Hematopoietic multipotent progenitor cell treated with erythropoietin and hydrocortisone succinate and interleukin-3 and kit ligand, for 8 days (in vitro differentiated cells): ENCODE measurements at regions not wholly inside any gene's neighbourhood (a gene's known extent, or its start where the extent isn't known, plus 50 kb on each side); places are given as distances from the start of the nearest gene placed in this dataset.

ENCODE experiments used
- DNase-seq: peaks from one replicate; pipeline ENCODE4 v3.0.0-alpha.2; 2015

DNA sequence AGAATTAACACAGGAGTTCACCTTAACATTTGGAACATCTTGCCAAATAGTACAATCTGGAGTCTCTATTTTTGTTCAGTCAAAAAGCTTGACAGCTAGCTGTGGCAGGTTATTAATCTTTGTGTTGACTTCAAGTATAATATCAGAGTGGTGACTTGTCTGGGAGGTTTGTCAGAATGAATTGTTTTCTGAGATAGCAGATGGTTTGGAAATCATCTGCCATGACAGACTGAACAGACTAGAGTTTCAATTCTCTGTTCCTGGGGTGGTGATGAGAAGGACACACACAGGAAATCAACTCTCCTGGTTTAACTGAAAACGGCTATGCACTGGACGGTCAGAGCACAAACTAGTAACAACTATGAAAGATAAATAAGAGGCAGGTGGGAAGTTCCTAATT is 203.3 kb upstream of the EMCN start:
- DNase-seq = no peak

- no peak for DNase-seq
Observed at GRCh38 chr4:100716416-100716815, 198.6 kb upstream of the EMCN start.

DNA sequence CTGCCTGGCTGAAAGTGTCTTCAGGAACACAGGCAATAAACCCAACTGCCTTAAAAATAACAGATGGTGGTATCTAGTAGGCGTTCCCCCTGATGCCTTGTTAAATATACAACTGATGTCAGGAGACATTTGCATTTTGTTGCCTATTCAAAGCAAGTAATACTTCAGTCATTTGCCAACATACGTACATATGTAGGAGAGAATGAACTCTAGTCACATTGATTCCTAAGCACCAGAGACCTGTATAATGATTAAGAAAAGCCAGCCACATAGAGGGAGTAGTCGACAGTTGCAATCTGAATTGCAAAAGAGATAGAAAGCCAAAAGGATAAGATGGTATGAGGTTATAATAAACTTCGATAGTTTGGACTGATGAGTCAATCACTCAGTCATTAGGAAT is 191.0 kb upstream of the EMCN start:
- no peak for DNase-seq

DNA sequence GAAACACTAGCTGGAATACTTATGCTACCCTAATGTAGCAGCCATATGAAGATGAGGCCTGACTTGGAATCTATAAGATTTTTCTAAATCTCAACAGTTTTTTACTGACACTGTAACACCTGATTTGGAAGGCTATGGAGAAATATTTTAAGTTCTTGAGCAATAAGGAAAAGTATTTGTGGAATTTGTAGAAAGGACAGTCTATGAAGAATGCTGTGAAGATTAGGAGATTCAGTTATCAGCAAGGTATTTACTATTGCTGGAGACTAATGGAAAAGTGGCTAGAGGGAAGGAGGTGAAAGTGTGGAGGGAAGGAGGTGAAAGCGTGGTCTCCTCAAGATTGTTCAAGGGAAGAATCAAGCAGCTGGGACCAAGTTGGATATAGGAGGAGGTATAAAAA is 190.0 kb upstream of the EMCN start:
- no peak for DNase-seq

DNA sequence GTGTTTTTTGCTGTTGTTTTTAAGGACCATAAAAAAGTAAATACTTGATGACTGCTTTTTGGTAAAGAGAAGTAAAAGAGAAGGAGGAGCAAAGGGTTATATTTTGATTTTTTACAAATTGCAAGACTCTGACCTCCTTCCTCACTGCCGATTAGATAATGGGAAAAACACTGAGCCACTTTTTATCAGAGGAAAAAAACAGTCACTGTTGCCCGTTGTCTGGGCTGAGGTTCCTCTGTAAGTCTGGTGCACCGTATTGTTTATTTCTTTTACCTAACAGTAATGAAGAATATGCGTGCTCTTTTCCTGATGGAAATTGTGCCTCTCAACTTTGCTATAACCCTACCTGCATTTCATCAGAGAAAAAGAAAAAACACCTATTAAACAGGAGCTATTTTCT is 178.7 kb upstream of the EMCN start:
- DNase-seq = no peak

GRCh38 chr4:100695871-100696270 is 178.0 kb upstream of the EMCN start:
- no peak for DNase-seq

DNA sequence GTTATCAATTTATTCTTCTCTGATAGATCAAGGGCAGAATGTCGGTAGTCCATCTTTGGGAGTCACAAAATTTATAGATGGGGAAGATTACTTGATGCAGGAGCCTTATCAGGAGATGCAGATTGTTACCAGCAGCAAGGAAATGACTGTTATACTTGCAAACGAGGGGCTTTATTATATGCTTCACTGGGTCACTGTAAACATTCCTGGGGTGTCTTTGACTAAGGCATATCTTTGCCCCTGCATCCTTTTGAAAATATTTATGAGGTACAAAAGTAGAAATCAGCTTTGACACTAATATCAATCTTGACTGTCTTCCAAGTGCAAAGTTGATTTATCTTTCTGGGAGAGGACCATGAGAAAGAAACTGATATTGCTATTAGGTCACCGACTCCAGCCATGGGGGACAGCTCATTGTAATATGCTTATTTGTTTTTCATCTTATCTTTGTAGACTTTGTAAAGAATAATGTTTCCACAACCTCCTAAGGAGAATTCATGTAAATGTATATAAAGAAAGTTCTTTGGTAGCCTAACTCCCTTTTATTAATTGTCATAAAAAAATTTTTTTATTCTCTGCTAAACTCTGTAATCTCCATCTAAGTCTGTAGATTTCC is 177.3 kb upstream of the EMCN start:
- DNase-seq = no peak

DNA sequence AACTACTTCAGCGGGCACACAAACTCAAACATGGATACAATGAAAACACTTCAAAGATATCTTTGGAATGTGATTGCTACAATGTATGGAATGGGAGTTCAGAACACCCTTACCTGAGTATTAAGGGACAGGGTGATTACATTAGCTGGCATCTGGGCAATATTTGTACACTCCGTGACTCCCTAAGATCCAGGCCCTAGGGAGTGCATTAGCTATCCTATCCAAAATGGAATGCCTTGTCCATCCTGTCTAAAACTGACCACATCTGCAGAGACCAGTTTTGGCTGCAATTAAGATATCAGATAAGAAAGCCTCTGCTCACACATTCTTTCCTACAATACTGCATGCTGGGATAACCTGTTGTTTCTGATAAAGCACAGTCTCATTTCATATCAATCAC is 176.6 kb upstream of the EMCN start:
- no peak for DNase-seq

- DNase-seq = no peak
Observed at GRCh38 chr4:100690812-100691211, 173.0 kb upstream of the EMCN start.

DNA sequence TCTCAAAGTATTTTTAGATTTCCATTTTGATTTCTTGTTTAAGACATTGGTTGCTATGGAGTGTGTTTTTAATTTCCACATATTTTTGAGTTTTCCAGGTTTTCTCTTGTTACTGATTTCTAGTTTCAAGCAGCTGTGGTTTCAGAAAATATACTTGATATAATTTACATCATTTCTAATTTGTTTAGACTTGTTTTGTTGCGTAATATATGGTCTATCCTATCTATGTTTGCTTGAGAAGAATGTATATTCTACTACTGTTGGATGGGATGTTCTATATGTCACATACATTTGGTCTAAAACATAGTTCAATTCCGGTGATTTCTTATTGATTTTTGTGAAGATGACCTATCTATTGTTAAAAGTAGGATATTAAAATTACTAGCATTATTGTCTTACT is 170.5 kb upstream of the EMCN start:
- DNase-seq = no peak

DNA sequence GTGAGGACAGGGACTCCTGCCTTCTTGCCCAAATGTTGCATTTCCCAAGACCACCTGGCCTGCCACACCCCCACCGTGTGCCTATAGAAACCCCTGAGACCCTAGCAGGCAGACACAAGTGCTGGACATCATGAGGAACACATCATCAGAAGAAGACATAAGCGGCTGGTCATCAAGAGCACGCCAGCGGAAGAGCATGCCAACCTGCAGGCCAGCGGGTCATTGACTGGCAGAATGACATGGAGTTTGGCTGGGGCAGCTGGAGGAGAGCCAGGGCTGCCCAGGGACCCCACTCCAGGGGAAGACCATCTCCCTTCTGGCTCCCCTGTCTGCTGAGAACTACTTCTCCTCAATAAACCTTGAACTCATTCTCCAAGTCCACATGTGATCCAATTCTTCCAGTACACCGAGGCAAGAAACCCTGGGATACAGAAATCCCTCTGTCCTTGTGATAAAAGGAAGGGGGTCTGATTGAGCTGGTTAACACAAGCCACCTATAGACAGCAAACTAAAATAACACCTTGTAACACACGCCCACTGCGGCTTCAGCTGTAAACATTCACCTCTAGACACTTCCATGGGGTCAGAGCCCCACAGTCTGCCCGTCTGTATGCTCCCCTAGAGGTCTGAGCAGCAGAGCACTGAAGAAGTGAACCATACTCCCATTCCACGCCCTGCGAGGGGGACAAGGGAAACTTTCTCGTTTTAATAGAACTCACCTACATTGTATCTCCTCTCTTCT is 164.8 kb upstream of the EMCN start:
- no peak for DNase-seq

DNA sequence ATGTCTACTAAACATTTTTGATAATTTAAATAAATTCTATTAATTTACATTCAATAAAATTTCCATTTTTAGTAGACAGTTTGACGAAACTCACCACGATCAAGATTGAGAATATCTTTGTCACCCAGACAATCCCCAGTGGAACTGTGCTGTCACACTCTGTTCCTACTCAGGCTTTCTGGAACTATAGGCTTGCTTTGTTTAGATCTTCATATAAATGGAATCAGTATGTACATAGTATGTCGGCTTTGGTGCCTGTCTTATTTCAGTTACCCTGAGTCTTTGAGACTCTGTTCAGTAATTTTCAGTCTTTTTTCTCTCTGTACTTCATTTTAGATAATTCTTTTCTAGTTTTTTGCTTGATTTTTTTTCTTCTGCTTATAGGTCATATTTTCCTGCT is 163.5 kb upstream of the EMCN start:
- DNase-seq = no peak

DNA sequence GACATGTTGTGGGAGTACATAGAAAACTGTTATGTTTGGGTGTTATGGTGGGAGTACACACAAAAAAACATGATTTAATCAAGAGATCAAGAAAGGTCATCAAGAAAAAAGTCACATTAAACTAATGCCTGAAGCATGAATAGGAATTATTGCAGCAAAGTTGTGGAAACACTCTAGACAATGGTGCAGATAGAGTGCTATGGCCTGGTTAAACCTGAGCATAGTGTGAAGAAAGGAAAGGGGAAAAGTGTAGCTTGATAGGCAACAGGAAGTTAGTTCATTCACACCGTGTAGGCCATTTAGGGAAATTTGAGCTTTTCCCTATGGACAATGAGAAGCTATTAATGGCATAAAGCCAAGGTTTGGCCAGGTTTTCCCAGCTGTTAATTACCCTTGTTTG is 162.1 kb upstream of the EMCN start:
- DNase-seq = no peak

DNA sequence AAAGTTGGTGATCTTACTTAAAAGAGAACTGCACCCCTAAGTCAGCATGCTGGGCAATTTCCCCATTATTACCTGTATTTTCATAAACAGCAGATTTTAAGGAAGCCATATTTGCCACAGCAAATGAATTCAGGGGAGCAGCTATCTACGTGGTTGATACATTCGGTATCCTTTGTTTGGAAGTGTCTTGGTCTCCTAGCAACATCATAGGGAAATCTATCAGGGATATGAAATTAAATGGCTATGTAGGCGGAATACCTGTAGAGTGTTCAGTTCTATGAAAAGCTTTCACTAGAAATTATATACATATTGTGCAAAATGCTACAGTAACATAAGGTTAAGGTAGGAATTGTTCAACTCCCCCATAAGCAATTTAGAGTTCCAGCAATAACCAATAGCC is 157.2 kb upstream of the EMCN start:
- no peak for DNase-seq

- no peak for DNase-seq
Observed at GRCh38 chr4:100657187-100657586, 139.4 kb upstream of the EMCN start.

GRCh38 chr4:100651499-100652175 is 133.8 kb upstream of the EMCN start:
- DNase-seq = no peak

- DNase-seq = no peak
Observed at GRCh38 chr4:100649417-100649816, 131.6 kb upstream of the EMCN start.

- no peak for DNase-seq
Observed at GRCh38 chr4:100644150-100644549, 126.3 kb upstream of the EMCN start.

DNA sequence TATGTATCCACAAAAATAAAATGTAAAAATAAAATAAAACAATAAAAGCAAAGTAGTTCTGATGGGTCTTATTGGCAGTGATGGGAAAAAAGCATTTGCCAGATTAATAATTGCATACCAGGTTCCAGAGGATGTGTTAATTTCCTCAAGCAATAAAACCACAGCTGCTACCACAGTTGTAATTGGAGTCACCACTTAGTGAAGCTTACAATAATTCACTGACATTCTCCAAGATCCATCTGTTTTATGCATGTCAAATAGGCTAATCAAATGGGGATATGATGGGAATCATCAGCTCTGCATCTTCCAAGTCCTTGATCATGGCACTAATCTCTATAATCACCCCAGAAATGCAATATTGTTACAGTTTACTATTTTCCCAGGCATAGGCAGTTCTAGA is 123.5 kb upstream of the EMCN start:
- DNase-seq = no peak

DNA sequence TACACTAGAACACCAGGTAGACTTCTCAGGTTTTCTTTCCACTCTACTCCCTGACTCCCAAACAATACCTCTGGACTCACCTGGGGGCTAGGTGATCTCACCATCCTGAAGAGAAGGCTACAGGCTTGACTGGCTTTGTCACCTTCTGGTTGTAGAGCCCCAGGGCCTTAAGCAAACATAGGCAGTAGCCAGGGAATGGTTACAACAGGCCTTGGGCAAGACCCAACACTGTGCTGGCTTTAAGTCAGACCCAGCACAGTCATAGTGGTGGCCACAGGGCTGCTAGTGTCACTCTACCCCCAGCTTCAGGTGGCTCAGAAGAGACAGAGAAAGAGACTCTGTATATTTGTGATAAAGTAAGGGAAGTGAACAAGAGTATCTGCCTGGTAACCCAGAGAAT is 118.1 kb upstream of the EMCN start:
- no peak for DNase-seq

- DNase-seq = no peak
Observed at GRCh38 chr4:100633269-100633668, 115.4 kb upstream of the EMCN start.

DNA sequence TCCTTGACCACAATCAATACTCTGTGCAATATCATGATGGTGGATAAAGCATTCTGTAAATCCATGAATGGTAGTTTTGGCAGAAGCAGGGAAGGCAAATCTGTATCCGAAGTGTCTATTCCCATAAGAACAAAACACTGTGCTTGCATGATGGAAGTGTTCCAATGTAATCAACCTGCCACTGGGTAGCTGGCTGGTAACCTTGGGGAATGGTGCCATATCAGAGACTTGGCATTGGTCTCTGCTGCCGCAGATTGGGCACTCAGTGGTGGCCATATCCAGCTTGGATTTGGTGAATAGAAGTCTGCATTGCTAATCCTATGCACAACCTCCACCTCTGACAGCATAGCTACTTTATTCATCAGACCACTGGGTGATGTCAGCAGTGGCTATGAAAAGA is 114.3 kb upstream of the EMCN start:
- no peak for DNase-seq

DNA sequence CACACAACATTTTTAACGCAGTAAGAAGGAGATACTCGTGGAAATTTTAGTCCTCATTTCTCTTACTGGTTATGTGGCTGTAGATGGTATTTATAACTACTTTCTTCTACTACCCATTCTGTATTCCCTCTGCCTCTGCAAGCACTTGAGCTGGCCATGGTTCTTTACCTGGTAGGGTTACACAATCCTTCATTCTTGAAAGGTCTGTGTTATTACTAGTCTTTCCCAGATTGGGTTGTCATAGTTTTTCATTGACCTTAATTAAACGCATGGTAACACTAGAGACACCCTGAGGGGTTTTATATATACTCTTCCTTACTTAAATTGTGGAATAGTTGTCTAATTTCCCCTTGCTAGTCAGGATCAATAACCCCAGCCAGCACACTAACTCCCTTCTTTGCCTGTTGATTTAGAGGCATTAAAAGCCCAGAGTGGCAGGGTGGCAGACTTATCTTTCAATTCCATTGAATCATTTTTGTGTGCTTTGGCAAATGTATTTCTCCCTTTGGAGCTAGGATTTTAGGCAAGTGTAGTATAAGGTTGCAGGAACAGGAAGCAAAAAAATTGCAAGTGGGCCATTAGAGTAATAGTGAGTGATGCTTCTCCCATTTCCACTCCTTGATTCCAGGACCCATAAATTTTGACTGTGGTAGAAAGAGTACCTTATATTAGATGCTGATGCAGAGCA is 113.6 kb upstream of the EMCN start:
- DNase-seq = no peak

GRCh38 chr4:100630341-100630740 is 112.5 kb upstream of the EMCN start:
- no peak for DNase-seq
